Hematopoietic multipotent progenitor cell treated with erythropoietin and hydrocortisone succinate and interleukin-3 and kit ligand, for 4 days (in vitro differentiated cells): ENCODE measurements at regions not wholly inside any gene's neighbourhood (a gene's known extent, or its start where the extent isn't known, plus 50 kb on each side); places are given as distances from the start of the nearest gene placed in this dataset.

Experiments
- DNase-seq: peaks from one replicate; pipeline ENCODE4 v3.0.0-alpha.2; 2015

GRCh38 chr11:11710556-11710955, 88.8 kb upstream of the GALNT18 start:
- no peak for DNase-seq

GRCh38 chr11:11709447-11710239, 87.8 kb upstream of the GALNT18 start:
- no peak for DNase-seq

- no peak for DNase-seq
Measured at GRCh38 chr11:11708256-11708655, 86.5 kb upstream of the GALNT18 start.

GRCh38 chr11:11706028-11706427, 84.2 kb upstream of the GALNT18 start:
- DNase-seq, result no peak

GRCh38 chr11:11703885-11704284, 82.1 kb upstream of the GALNT18 start:
- DNase-seq, result no peak

DNA sequence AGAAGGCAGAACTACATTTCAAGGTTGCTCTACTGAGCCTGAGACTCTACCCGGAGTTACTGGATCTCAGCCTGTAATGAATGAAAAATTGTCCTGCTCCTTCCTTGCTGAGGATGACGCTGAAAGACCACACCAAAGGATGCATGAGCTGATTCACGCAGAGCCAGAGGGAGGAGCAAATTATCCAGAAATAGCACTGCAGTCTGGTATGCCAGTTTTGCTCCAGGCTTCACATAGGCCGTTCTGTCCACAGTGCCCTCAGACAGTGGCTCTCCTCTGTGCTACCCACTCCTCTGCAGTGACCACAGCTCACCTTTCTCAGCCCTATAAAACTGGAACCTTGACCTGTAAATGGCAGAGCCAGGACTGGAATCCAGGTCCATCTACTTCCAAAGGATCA, 79.3 kb upstream of the GALNT18 start:
- DNase-seq, result no peak

DNA sequence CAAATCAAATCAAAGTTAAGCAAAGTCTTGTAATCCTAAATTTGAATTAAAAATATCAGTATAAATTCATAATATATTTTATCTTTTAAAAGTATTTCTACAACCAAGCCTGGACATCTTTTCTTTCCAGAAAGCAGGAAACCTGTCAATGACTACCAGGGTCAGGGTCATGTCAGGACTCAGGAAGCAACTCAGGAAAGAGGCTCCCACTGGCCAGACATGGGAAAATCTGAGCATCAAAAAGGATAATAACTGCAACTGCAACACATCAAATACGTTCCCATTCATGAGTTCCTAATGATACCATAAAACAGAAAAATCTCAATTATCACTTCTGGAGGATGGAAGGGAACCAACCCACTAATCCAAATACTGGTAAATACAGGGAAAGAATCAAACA, 76.0 kb upstream of the GALNT18 start:
- DNase-seq, result no peak

DNA sequence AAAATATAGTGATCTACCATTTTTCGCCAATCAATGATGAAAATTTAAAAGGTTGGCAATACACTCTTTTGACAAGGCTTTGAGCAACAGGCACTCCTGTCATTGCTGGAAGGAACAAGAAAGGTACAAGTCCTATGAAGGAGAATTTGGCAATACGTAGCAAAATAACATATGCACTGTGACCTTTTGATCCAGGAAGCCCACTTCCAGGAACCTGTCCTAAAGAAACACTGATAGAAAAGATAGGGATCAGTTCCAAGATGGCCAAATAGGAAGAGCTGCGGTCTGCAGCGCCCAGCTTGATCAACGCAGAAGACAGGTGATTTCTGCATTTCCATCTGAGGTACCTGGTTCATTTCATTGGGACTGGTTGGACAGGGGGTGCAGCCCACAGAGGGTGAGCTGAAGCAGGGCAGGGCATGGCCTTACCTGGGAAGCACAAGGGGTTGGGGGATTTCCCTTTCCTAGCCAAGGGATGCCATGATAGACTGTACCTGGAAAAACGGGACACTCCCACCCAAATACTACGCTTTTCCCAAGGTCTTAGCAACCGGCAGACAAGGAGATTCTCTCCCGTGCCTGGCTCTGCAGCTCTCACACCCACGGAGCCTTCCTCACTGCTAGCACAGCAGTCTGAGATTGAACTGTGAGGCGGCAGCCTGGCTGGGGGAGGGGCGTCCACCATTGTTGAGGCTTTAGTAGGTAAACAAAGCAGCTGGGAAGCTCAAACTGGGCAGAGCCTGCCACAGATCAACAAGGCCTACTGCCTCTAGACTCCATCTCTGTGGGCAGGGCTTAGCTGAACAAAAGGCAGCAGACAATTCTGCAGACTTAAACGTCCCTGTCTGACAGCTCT, 69.7 kb upstream of the GALNT18 start:
- DNase-seq, result no peak

DNA sequence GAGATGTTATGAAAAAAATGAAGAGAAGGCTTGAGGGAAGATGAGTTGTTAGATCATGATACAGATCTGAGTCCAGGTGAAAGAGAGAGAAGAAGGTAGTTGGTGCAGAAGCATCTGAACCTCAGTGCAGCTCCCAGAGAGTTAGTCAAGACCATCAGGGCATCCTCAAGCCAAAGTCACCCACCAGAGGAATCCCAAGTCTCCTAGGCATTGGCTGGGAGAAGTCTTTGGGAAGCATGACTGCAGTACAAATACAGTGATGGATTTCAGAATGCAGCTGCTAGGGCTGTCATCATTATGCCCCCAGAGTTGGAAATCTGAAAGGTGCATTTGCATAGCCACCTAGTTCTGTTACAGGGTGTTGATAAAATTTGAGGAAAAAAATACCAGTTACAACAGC, 59.7 kb upstream of the GALNT18 start:
- no peak for DNase-seq

- DNase-seq, result no peak
Measured at GRCh38 chr11:11677672-11678356, 56.0 kb upstream of the GALNT18 start.

- no peak for DNase-seq
Measured at GRCh38 chr11:11675671-11676181, 53.9 kb upstream of the GALNT18 start.

GRCh38 chr11:11672789-11673188, 51.0 kb upstream of the GALNT18 start:
- peak; percentile 6 for DNase-seq

DNA sequence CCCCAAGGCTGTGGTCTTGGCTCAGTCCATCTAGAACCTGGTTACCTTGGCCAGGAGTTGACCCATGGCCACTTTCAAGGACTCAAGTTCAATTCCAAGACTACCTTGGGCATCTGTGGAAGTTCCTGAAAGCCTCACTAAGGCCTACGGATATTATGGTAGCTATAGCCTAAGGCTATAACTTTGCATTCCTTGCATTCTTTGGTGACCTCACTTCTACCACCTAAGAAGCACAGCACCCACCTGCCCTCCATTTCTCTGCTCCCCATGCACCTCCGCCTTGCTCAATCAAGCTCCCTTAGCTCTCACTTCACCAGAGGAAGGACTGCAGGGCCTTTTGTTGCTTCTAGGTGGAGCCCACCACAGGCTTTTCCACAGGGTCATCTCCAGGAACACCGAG, 50.3 kb upstream of the GALNT18 start:
- no peak for DNase-seq
